HEK293 (cell line): ENCODE measurements at regions not wholly inside any gene's neighbourhood (a gene's known extent, or its start where the extent isn't known, plus 50 kb on each side); places are given as distances from the start of the nearest gene placed in this dataset.

Source experiments
- CTCF ChIA-PET: fragments of 350-600 bp; formaldehyde crosslinking; extraction: SDS; loops from one replicate; lab custom pipeline; 2021; ENCODE audit warnings: antibody characterized with exemption; lab: Yijun Ruan, JAX
- POLR2A ChIA-PET: fragments of 300-600 bp; formaldehyde crosslinking; extraction: SDS; loops from one replicate; lab custom pipeline; 2020; ENCODE audit warnings: antibody characterized with exemption, inconsistent platforms; lab: Yijun Ruan, JAX
- H3K27ac ChIP-seq: fragments of 200-500 bp; sonication (Bioruptor generic); 2 replicates; pipeline ENCODE4 v1.5.1; 2014; ENCODE audit warnings: low read depth, low read length, control low read depth, inconsistent platforms; ENCODE audit errors: extremely low read depth
- H3K36me3 ChIP-seq, 2 experiments: fragments of 200-500 bp in 1 of 2; sonication (Bioruptor generic) in 1 of 2; 1 replicate in 1 of 2; 2 replicates in 1 of 2; pipeline ENCODE4 v1.5.1; 2014 to 2017; ENCODE audit warnings: inconsistent platforms in 2 of 2, low read length in 2 of 2; ENCODE audit not compliant: control insufficient read depth in 2 of 2, insufficient read depth in 1 of 2
- H3K4me1 ChIP-seq: fragments of 200-500 bp; sonication (Bioruptor generic); 2 replicates; pipeline ENCODE4 v1.5.1; 2014; ENCODE audit warnings: mild to moderate bottlenecking, low read length, inconsistent platforms; ENCODE audit not compliant: control insufficient read depth, insufficient read depth
- H3K4me3 ChIP-seq: 2 replicates; pipeline ENCODE4 v1.5.1; 2011; ENCODE audit warnings: low read depth, mild to moderate bottlenecking, control low read depth, low read length, moderate library complexity
- H3K9me3 ChIP-seq: fragments of 200-500 bp; sonication (Bioruptor generic); 2 replicates; pipeline ENCODE4 v1.5.1; 2014; ENCODE audit warnings: low read depth, low read length, inconsistent platforms; ENCODE audit not compliant: control insufficient read depth, insufficient read depth
- BCL6B ChIP-seq: fragments of 450-650 bp; formaldehyde crosslinking; IDR thresholded peaks from 2 replicates; pipeline ENCODE4 v1.5.1; 2017; ENCODE audit warnings: missing biosample characterization, missing genetic modification characterization
- GLI2 ChIP-seq: fragments of 450-650 bp; formaldehyde crosslinking; IDR thresholded peaks from 2 replicates; pipeline ENCODE4; 2017; ENCODE audit warnings: missing biosample characterization, missing genetic modification characterization, low read depth, borderline replicate concordance
- IKZF3 ChIP-seq: fragments of 450-650 bp; IDR thresholded peaks from 2 replicates; pipeline ENCODE4 v1.5.0; 2018; ENCODE audit warnings: missing biosample characterization, mild to moderate bottlenecking, missing genetic modification characterization, moderate library complexity
- KLF9 ChIP-seq: fragments of 450-650 bp; formaldehyde crosslinking; IDR thresholded peaks from 2 replicates; pipeline ENCODE4 v1.5.1; 2016; ENCODE audit warnings: missing biosample characterization, missing genetic modification characterization, low read depth
- MEIS1 ChIP-seq: sonication (generic); formaldehyde crosslinking; IDR thresholded peaks from 2 replicates; pipeline ENCODE4 v1.8.1; 2022; ENCODE audit warnings: missing genetic modification reagents, mild to moderate bottlenecking, borderline replicate concordance
- PRDM6 ChIP-seq: fragments of 450-650 bp; formaldehyde crosslinking; IDR thresholded peaks from 2 replicates; pipeline ENCODE4 v1.5.1; 2017; ENCODE audit warnings: missing biosample characterization, missing genetic modification characterization
- ZBTB49 ChIP-seq: fragments of 450-650 bp; formaldehyde crosslinking; IDR thresholded peaks from 2 replicates; pipeline ENCODE4 v1.5.1; 2016; ENCODE audit warnings: missing biosample characterization, missing genetic modification characterization, low read depth
- ZNF10 ChIP-seq: fragments of 450-650 bp; formaldehyde crosslinking; IDR thresholded peaks from 2 replicates; pipeline ENCODE4 v1.5.1; 2017; ENCODE audit warnings: missing biosample characterization, missing genetic modification characterization
- ZNF112 ChIP-seq: fragments of 450-650 bp; formaldehyde crosslinking; IDR thresholded peaks from 2 replicates; pipeline ENCODE4 v1.5.0; 2017; ENCODE audit warnings: missing biosample characterization, missing genetic modification characterization
- ZNF174 ChIP-seq: fragments of 450-650 bp; formaldehyde crosslinking; IDR thresholded peaks from 2 replicates; pipeline ENCODE4 v1.5.0; 2017; ENCODE audit warnings: missing biosample characterization, mild to moderate bottlenecking, missing genetic modification characterization
- ZNF19 ChIP-seq: fragments of 450-650 bp; formaldehyde crosslinking; IDR thresholded peaks from 2 replicates; pipeline ENCODE4; 2016; ENCODE audit warnings: missing biosample characterization, missing genetic modification characterization, low read depth
- ZNF24 ChIP-seq: fragments of 450-650 bp; formaldehyde crosslinking; IDR thresholded peaks from 2 replicates; pipeline ENCODE4 v1.5.1; 2016; ENCODE audit warnings: missing biosample characterization, missing genetic modification characterization
- ZNF280D ChIP-seq: fragments of 450-650 bp; formaldehyde crosslinking; IDR thresholded peaks from 2 replicates; pipeline ENCODE4 v1.5.1; 2016; ENCODE audit warnings: missing biosample characterization, missing genetic modification characterization
- ZNF302 ChIP-seq: fragments of 450-650 bp; formaldehyde crosslinking; IDR thresholded peaks from 2 replicates; pipeline ENCODE4 v1.5.1; 2016; ENCODE audit warnings: missing biosample characterization, missing genetic modification characterization, low read depth
- ZNF350 ChIP-seq: fragments of 450-650 bp; formaldehyde crosslinking; IDR thresholded peaks from 2 replicates; pipeline ENCODE4 v1.5.0; 2017; ENCODE audit warnings: missing biosample characterization, mild to moderate bottlenecking, missing genetic modification characterization
- ZNF521 ChIP-seq: fragments of 450-650 bp; formaldehyde crosslinking; IDR thresholded peaks from 2 replicates; pipeline ENCODE4 v1.5.1; 2017; ENCODE audit warnings: missing biosample characterization, mild to moderate bottlenecking, missing genetic modification characterization
- ZNF544 ChIP-seq: fragments of 450-650 bp; formaldehyde crosslinking; IDR thresholded peaks from 2 replicates; pipeline ENCODE4 v1.5.0; 2017; ENCODE audit warnings: missing biosample characterization, missing genetic modification characterization
- ZNF549 ChIP-seq: fragments of 450-650 bp; IDR thresholded peaks from 2 replicates; pipeline ENCODE4 v1.5.1; 2018; ENCODE audit warnings: missing biosample characterization, missing genetic modification characterization, mild to moderate bottlenecking, inconsistent platforms, moderate library complexity
- ZNF555 ChIP-seq: fragments of 450-650 bp; formaldehyde crosslinking; conservative IDR thresholded peaks from 2 replicates; pipeline ENCODE4 v1.5.1; 2017; ENCODE audit warnings: missing biosample characterization, mild to moderate bottlenecking, missing genetic modification characterization, inconsistent platforms
- ZNF623 ChIP-seq: fragments of 450-650 bp; formaldehyde crosslinking; IDR thresholded peaks from 2 replicates; pipeline ENCODE4 v1.5.1; 2016; ENCODE audit warnings: missing biosample characterization, missing genetic modification characterization
- ZNF629 ChIP-seq: fragments of 450-650 bp; formaldehyde crosslinking; IDR thresholded peaks from 2 replicates; pipeline ENCODE4 v1.5.1; 2017; ENCODE audit warnings: missing biosample characterization, missing genetic modification characterization
- ZNF654 ChIP-seq: fragments of 450-650 bp; formaldehyde crosslinking; IDR thresholded peaks from 2 replicates; pipeline ENCODE4 v1.5.1; 2016; ENCODE audit warnings: low read depth, missing biosample characterization, missing genetic modification characterization
- ZNF843 ChIP-seq: fragments of 450-650 bp; formaldehyde crosslinking; IDR thresholded peaks from 2 replicates; pipeline ENCODE4 v1.5.1; 2016; ENCODE audit warnings: missing biosample characterization, missing genetic modification characterization
- ZSCAN18 ChIP-seq: fragments of 450-650 bp; formaldehyde crosslinking; IDR thresholded peaks from 2 replicates; pipeline ENCODE4 v1.5.1; 2016; ENCODE audit warnings: missing biosample characterization, missing genetic modification characterization
- ZXDB ChIP-seq: fragments of 450-650 bp; formaldehyde crosslinking; IDR thresholded peaks from 2 replicates; pipeline ENCODE4 v1.5.1; 2016; ENCODE audit warnings: missing biosample characterization, missing genetic modification characterization

- no peak for TF ChIP-seq ZNF174
- peak; percentile 82 for TF ChIP-seq ZNF654
Measured at GRCh38 chr5:57779383-57780223, 297.0 kb upstream of the ACTBL2 start (continued).

- POLR2A ChIA-PET, result interaction anchor here (1.9 kb wide), 1 partner anchor 682 kb away, joined by 11 read pairs; the partner anchor contains the start of gene PLK2
- H3K27ac ChIP-seq, result peak overlapping the region; percentile 3; the same call in 1 of the 2 replicates
- H3K4me3 ChIP-seq, result no peak overlapping the region
- CTCF ChIA-PET, result interaction anchor here (0.5 to 6.0 kb wide), 38 partner anchors 14 to 727 kb away, joined by 3 to 67 read pairs (median 4); partner anchors contain the start of gene PLK2
- H3K36me3 ChIP-seq, result no peaks in the 10 kb centered on the region
- H3K9me3 ChIP-seq, result no peaks in the 10 kb centered on the region
- peaks cover 24% of the 10 kb centered on the region for H3K4me1 ChIP-seq
- TF ChIP-seq ZNF549 (tag by site-specific recombination) (0 out of 2 replicates have a peak, but pooled peaks have one; percentile 3), ZNF544 (tag by site-specific recombination) (no peak), ZNF629 (peak; percentile 51; the same call in 1 of the 2 replicates), MEIS1 (CRISPR knock-in tag) (no peak), KLF9 (no peak), ZSCAN18 (tag by site-specific recombination) (no peak), PRDM6 (tag by site-specific recombination) (peak; percentile 38; the same call in 1 of the 2 replicates), ZNF302 (tag by site-specific recombination) (no peak), ZNF843 (tag by site-specific recombination) (peak; percentile 83), ZNF280D (no peak), ZNF623 (tag by site-specific recombination) (no peak), ZNF24 (tag by site-specific recombination) (no peak), BCL6B (peak; percentile 35; the same call in 1 of the 2 replicates), ZNF555 (tag by site-specific recombination) (no peak), IKZF3 (tag by site-specific recombination) (peak; percentile 52; the same call in 1 of the 2 replicates), ZNF350 (no peak), ZNF112 (tag by site-specific recombination) (no peak), GLI2 (peak; percentile 36; the same call in 1 of the 2 replicates), ZNF10 (no peak), ZNF521 (tag by site-specific recombination) (no peak), ZXDB (tag by site-specific recombination) (peak; percentile 79), ZBTB49 (no peak), ZNF19 (tag by site-specific recombination) (no peak)
Measured at GRCh38 chr5:57778501-57779091, 296.0 kb upstream of the ACTBL2 start.
